Stimulated activated naive CD8-positive, alpha-beta T cell treated with anti-CD3 and anti-CD28 coated beads, Interleukin-15, amount 100 ng/mL, for 72 hours (primary cell): ENCODE measurements at regions not wholly inside any gene's neighbourhood (a gene's known extent, or its start where the extent isn't known, plus 50 kb on each side); places are given as distances from the start of the nearest gene placed in this dataset.

ENCODE experiments used
- ATAC-seq: fragments of 150-1000 bp; cut with Tn5 transposase; 2 replicates; pipeline ENCODE4 v1.10.0; 2021; ENCODE audit warnings: mild to moderate bottlenecking, moderate library complexity
- DNase-seq, 2 donors: peaks; one replicate each; pipeline ENCODE4 v3.0.0; 2021 to 2022
- H3K27ac Mint-ChIP-seq, 2 donors: one replicate each; pipeline ENCODE4 v1.8.0; 2022; ENCODE audit warnings: mild to moderate bottlenecking in 2 of 2, mixed read lengths in 2 of 2, moderate library complexity in 2 of 2
- H3K27me3 Mint-ChIP-seq: one replicate; pipeline ENCODE4 v1.8.0; 2022; ENCODE audit warnings: mixed read lengths
- H3K4me1 Mint-ChIP-seq: one replicate; pipeline ENCODE4 v1.8.0; 2022; ENCODE audit warnings: mild to moderate bottlenecking, mixed read lengths
- H3K4me3 Mint-ChIP-seq, 2 donors: one replicate each; pipeline ENCODE4 v1.8.0; 2022; ENCODE audit warnings: mild to moderate bottlenecking in 2 of 2, mixed read lengths in 2 of 2, moderate library complexity in 1 of 2
- H3K9me3 Mint-ChIP-seq, 2 donors: one replicate each; pipeline ENCODE4 v1.8.0; 2022; ENCODE audit warnings: mixed read lengths in 2 of 2

DNA sequence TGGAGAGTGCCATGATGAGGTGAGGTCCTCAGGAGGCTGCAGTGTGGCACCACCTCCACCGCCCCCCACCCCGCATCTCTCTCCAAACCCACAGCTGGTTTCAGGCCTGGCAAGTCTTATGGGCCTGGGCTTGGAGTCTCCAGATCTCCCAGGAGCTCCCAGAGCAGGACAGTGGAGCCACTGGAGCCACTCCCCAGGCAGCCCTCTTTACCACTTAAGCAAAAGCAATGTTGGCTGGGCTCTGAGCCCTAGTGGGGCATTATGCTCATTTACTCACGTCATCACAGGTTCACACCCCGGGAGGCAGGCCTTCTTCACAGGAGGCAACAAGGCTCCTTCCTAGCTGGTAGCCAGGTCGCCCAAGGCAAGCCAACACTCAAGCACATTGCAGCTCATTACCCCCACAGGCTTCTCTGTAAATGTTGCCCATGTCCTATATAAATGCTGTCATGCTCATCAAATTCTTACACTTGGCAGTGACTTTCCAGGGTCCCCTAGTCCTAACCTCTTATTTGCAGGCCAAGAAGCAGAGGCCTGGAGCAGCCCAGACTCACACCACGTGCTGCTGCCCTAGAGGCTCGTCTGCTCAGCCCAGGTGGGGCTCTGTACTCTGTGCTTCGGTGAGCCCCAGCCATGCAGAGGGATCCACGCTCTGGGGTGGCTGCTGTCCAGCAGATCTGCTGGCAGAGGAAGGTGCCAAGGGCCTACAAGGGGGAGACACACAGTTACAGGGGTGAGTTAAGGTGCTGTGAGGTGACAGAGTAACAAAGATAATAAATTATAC is 459.3 kb downstream of the MATN1 start:
- DNase-seq (no peak), ATAC-seq (no peak)
- Mint-ChIP-seq H3K27ac (peak overlapping the region; percentile 48 to 75), H3K27me3 (peaks cover 23% of the 10 kb centered on the region), H3K4me1 (no peaks in the 10 kb centered on the region), H3K4me3 (no peak overlapping the region), H3K9me3 (peaks cover 6 to 9% of the 10 kb centered on the region in 2 donors)

DNA sequence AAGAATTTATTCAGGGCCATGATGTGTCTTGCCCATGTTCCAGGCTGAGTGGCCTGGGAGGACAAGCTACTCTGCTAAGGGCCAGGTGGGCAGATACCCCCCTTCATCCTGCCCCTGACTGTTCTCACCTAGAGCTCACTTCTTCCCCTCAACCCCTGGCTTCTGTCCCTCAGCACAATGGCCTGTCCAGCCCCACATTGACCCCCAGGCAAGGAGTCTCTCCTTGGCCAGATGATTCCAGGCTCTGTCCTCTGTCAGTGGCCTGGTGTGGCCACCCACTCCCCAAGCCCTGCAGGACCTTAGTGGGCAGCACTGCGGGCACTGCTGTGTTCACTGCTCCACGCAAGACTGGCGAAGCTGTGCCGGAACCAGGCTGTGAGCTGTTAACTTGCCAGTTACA is 460.0 kb downstream of the MATN1 start:
- no peak overlapping the region for H3K27ac Mint-ChIP-seq
- H3K4me3 Mint-ChIP-seq, result no peak overlapping the region
- no peaks in the 10 kb centered on the region for H3K4me1 Mint-ChIP-seq
- DNase-seq, result no peak
- H3K9me3 Mint-ChIP-seq, result peaks cover 6 to 9% of the 10 kb centered on the region in 2 donors
- H3K27me3 Mint-ChIP-seq, result peaks cover 29% of the 10 kb centered on the region
- ATAC-seq, result no peak

DNA sequence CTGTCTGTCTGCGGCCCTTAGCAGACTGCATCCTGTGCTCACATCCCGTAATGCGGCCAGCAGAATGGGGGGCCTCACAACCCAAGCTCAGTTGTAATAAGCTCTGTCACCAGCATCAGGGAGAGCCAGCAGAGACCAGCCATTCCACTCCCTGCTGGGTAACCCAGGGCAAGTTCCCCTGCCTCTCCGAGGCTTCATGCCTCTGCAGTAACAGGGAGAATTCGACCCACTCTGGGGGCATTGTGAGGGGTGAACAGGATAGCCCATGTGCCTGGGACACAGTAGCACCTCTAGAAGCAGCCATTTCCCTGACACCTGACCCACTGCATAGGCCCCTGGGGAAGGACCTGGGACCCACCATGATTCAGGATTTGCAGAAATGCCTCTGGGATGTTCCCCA is 461.2 kb downstream of the MATN1 start:
- no peak for ATAC-seq
- Mint-ChIP-seq H3K27me3 (peaks cover 29% of the 10 kb centered on the region), H3K4me3 (no peak overlapping the region), H3K27ac (peak overlapping the region in 1 of 2 donors; percentile 74), H3K4me1 (no peaks in the 10 kb centered on the region), H3K9me3 (peaks cover 6 to 9% of the 10 kb centered on the region in 2 donors)
- no peak for DNase-seq

DNA sequence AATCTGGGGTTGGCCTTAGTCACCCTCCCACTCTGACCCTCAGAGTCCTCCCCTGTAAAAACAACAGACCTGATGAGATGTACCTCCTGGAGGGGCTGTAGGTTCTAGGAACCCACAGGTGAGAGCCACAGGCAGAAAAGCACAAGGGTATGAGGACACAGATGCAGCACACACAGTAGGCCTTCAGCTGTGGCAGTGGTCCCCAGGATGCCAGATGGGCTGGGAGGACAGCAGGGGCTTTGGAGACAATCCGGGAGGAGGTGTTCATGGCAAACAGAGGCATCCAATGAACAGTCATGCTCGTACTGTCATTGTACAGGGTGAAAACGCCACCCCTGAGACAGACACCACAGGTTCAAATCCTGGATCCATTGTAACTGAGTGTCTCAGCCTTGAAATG is 463.1 kb downstream of the MATN1 start:
- Mint-ChIP-seq H3K4me3 (no peak overlapping the region), H3K4me1 (no peaks in the 10 kb centered on the region), H3K27me3 (peaks cover 22% of the 10 kb centered on the region), H3K9me3 (peaks cover 6 to 9% of the 10 kb centered on the region in 2 donors), H3K27ac (no peak overlapping the region)
- no peak for ATAC-seq
- DNase-seq, result no peak

DNA sequence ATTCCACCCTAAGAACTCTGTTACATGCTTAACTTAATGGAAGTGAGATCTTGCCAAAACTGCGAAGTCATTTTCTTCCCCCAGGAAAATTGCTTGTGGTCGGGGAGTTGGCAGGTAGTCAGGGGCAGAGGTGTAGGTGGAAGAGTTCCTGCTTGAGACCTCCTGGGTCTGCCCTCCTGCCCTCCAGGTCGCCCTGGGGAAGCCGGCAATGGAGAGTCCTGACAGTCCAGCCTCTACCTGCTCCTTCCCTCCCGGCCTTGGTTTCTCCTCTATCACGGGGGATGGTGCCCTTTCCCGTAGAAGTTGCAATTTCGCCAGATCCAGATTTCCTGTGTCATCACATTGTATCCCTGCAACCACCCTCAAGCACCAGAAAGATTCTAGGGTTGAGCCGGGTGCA is 463.8 kb downstream of the MATN1 start:
- peaks cover 22% of the 10 kb centered on the region for H3K27me3 Mint-ChIP-seq
- H3K27ac Mint-ChIP-seq, result no peak overlapping the region
- ATAC-seq (no peak), DNase-seq (no peak)
- H3K9me3 Mint-ChIP-seq, result peaks cover 6 to 9% of the 10 kb centered on the region in 2 donors
- no peak overlapping the region for H3K4me3 Mint-ChIP-seq
- no peaks in the 10 kb centered on the region for H3K4me1 Mint-ChIP-seq

DNA sequence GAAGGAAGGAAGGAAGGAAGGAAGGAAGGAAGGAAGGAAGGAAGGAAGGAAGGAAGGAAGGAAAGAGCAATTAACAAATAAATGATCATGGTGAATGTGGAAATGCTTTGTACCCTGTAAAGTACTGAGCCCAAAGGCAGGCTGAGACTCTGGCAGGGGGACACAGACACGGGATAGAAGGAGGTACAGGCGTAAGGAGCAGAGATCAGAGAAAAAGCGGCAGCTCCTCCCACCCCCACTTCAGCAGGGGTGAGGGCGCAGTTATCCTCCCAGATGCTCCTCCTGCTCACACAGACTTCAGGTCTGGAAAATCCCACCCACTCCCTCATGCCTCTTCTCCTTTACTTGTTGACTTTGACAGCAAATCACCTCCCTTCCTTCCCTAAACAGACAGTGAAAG is 464.5 kb downstream of the MATN1 start:
- ATAC-seq (no peak), DNase-seq (no peak)
- H3K9me3 Mint-ChIP-seq, result peaks cover 6 to 9% of the 10 kb centered on the region in 2 donors
- H3K27me3 Mint-ChIP-seq, result peaks cover 22% of the 10 kb centered on the region
- peak overlapping the region; percentile 84 to 91 for H3K27ac Mint-ChIP-seq
- H3K4me3 Mint-ChIP-seq, result no peak overlapping the region
- H3K4me1 Mint-ChIP-seq, result no peaks in the 10 kb centered on the region

DNA sequence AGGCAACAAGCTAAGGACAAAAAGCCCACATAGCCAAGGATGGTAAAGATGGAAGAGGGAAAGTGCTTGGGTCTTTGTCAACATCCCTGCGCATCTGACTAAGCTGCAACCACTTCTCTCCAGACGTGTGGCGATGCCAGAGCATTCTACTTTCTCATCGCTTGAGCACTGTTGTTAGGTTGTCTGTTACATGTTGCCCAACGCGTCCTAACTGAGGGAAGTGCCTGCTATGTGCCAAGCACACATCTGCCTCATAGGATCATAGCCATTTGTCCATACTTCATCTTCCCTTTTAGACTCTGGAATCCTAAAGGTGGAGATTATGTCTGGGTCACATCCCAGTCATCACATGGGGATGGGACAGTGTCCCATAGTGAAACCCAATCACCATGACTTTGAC is 464.9 kb downstream of the MATN1 start:
- peaks cover 26% of the 10 kb centered on the region for H3K27me3 Mint-ChIP-seq
- peaks cover 6 to 9% of the 10 kb centered on the region in 2 donors for H3K9me3 Mint-ChIP-seq
- no peak overlapping the region for H3K4me3 Mint-ChIP-seq
- H3K27ac Mint-ChIP-seq, result peak overlapping the region; percentile 84 to 91
- no peaks in the 10 kb centered on the region for H3K4me1 Mint-ChIP-seq
- DNase-seq (no peak), ATAC-seq (no peak)

DNA sequence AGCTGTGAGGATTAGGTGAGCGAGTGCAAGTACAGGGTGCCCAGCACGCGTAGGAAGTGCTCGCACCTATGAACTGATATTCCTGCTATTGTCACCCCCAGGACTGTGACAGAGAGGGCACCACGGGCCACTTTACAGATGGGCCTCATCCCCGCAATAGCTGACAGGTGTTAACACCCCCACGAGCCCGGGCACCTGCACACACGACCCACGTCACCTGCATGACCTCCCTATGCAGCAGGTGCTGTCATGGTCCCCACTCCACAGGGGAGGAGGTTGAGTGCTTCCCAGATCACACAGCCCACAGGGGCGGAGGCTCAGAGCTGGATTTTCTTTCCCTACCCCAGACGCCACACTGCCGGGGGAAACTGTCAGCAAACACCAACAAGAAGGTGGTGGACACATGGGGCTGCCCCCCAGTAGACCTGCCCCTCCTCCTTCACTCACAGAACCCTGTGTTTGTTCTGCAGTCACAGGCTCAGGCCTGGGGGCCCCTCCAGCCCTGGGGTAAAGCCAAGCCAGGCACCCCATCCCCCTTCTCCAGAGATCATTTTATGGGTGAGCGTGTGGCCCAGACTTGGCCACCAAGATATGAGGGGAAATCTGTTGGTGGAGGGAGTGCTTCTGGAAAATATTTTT is 465.5 kb downstream of the MATN1 start:
- Mint-ChIP-seq H3K27ac (peak overlapping the region in 1 of 2 donors; percentile 56), H3K4me3 (no peak overlapping the region), H3K4me1 (no peaks in the 10 kb centered on the region), H3K27me3 (peaks cover 31% of the 10 kb centered on the region), H3K9me3 (peaks cover 6 to 9% of the 10 kb centered on the region in 2 donors)
- DNase-seq (no peak), ATAC-seq (no peak)

DNA sequence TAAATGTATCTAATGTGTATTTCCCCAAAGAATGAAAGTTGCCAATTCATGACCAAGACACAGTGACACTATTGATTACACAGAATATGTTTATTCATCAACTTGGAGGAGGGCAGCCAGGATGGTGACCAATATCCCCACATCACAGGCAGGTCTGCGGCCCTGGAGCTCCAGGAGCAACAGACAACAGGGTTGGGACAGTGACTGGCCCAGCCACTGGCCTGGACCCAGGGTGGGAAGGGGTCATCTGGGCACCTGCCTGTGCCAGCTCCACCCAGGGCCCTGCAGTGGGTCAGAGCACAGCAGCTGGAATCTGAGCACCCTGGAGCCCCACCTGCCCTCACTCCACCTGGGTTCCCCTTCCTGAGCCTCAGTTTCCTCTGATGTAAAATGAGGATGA is 466.1 kb downstream of the MATN1 start:
- H3K9me3 Mint-ChIP-seq, result peaks cover 6 to 9% of the 10 kb centered on the region in 2 donors
- no peak for ATAC-seq
- no peak overlapping the region for H3K27ac Mint-ChIP-seq
- H3K4me1 Mint-ChIP-seq, result no peaks in the 10 kb centered on the region
- no peak for DNase-seq
- peaks cover 31% of the 10 kb centered on the region for H3K27me3 Mint-ChIP-seq
- H3K4me3 Mint-ChIP-seq, result no peak overlapping the region

DNA sequence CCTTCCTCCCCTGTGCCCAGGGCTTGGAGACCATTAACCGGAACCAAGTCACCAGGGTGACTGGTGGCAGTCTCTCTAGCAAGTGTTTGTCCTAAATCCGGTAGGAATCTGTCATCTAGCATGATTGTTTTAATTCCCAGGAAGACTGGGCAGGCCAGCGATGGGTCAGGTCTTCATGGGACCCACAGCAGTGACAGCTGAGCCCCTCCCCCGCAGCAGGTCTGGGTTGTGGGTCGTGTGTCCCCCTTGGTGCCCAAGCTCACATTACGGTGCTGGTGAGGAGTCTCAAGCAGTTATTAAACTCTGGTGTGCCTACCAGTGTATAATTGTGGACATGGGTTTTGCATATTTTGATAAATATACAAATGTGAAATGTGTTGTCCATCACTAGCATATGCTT is 466.5 kb downstream of the MATN1 start:
- Mint-ChIP-seq H3K27me3 (peaks cover 31% of the 10 kb centered on the region), H3K4me3 (no peak overlapping the region), H3K9me3 (peaks cover 6 to 9% of the 10 kb centered on the region in 2 donors), H3K27ac (no peak overlapping the region), H3K4me1 (no peaks in the 10 kb centered on the region)
- ATAC-seq (no peak), DNase-seq (no peak)

DNA sequence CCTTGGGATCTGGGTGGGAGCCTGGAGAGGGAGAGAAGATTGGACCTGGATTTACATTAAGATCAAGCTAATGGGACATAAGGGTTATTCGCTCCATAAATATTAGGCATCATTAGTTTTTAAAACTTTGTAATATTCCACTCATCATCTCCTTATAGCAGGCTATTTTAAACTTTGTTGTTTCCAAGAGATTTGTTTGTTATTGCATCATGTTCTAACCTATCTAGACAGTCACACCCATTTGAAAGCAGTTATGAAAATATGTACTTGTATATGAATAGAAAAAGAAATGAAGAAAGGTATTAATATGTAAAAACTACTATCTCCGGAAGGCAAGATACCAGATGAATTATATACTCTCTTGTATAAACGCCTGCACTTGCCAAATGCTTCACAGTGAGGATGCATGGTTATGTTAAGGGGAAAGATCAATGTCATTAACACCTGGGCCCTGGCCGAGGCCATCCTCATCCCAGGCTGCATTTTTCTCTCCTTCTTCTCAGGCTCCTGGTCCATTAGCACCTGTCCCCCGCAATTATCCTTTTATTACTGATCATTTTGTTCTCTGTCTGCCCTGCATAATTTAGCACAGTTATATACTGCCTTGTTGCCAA is 468.2 kb downstream of the MATN1 start:
- Mint-ChIP-seq H3K27ac (no peak overlapping the region), H3K9me3 (no peaks in the 10 kb centered on the region), H3K4me3 (no peak overlapping the region), H3K4me1 (no peaks in the 10 kb centered on the region), H3K27me3 (peaks cover 31% of the 10 kb centered on the region)
- no peak for ATAC-seq
- no peak for DNase-seq

DNA sequence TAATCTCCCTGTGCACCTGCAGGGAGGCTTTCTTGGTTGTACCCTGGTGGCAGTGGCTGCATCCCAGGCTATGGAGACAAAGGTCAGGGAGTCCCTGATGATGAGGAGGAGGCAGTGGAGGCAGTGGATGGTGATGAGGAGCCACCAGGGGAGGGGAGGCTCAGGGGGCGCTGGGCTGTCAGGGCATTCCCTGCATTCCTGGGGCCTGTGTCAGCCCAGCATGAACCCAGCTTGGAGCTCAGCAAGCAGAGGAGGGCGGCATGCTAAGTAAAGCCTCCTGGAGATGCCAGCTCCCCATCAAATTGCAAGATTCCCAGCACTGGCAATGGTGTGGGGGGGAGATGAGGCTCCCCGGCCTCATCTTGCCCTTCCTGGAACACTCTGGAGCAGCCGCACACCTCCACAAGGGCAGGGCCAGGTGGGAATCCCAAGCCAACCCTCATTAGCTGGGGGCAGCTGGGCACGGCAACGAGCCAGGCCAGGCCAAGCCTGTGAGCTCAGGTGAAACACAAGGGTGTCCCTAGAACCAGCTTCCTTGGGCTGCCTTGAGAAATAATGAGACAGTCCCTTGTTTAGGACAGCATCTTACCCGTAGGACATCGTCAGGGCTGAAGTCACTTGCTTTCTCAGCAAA is 469.5 kb downstream of the MATN1 start:
- ATAC-seq (no peak), DNase-seq (no peak)
- Mint-ChIP-seq H3K9me3 (no peaks in the 10 kb centered on the region), H3K4me1 (no peaks in the 10 kb centered on the region), H3K27ac (no peak overlapping the region), H3K4me3 (no peak overlapping the region), H3K27me3 (peaks cover 23% of the 10 kb centered on the region)

DNA sequence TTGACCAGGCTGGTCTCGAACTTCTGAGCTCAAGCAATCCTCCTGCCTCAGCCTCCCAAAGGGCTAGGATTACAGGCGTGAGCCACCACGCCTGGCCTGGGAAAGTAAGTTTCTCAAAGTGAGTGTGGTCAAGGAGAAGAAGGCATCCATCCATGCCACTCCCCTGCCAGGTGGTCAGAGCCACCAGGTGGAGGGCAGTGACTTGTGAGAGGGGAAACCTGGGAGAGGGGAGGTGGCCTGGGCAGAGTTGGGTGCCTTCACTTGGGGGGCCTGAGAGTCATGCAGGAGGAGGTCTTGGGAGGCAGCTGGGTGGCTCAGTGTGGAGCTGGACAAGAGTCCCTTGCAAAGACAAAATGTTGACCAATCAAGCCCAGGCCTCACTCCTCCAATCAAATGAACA is 470.0 kb downstream of the MATN1 start:
- H3K27ac Mint-ChIP-seq, result peak overlapping the region in 1 of 2 donors; percentile 55
- no peak for ATAC-seq
- no peaks in the 10 kb centered on the region for H3K4me1 Mint-ChIP-seq
- DNase-seq, result no peak
- peaks cover 17% of the 10 kb centered on the region for H3K27me3 Mint-ChIP-seq
- H3K9me3 Mint-ChIP-seq, result no peaks in the 10 kb centered on the region
- H3K4me3 Mint-ChIP-seq, result no peak overlapping the region

DNA sequence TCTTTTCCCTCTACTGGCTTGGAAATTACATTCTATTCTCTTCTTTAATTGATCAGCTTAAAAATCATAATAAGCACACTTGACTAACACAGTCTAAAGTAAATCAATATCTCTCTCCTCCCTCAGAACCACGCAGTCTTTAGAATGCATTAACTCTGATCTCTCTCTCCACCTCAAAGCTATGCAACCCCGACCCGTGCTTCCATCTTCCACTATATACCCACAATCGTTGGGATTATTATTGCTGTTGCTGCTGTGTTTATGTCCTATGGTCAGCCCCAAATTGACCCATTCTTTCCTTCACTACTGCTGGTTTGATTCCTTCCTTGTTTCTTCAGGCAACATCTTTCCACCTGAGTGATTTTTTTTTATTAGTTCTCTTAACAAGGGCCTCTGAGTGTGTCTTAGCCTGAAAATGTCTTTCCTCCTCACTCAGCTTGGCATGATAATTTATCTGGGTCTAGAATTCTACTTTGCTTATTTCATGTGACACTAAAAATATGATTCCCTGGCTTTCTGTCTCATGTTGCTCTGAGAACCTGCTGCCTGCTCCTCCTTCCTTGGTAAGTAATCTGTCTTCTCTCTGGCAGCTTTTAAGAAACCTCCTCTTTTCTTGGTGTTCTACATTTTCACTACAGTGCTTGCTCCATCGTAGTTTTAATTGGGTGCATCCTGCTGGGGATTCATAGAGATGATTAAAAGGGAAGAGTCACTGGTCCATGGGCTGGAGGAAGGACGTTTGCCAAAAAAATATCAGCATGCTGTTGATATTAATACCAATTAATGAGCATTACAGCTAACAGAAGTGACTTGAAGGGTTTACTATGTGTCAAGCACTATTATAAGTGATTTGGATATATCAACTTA is 472.2 kb downstream of the MATN1 start:
- ATAC-seq, result no peak
- peaks cover 10% of the 10 kb centered on the region for H3K27me3 Mint-ChIP-seq
- no peaks in the 10 kb centered on the region for H3K9me3 Mint-ChIP-seq
- DNase-seq, result no peak
- no peak overlapping the region for H3K27ac Mint-ChIP-seq
- H3K4me1 Mint-ChIP-seq, result no peaks in the 10 kb centered on the region
- no peak overlapping the region for H3K4me3 Mint-ChIP-seq

DNA sequence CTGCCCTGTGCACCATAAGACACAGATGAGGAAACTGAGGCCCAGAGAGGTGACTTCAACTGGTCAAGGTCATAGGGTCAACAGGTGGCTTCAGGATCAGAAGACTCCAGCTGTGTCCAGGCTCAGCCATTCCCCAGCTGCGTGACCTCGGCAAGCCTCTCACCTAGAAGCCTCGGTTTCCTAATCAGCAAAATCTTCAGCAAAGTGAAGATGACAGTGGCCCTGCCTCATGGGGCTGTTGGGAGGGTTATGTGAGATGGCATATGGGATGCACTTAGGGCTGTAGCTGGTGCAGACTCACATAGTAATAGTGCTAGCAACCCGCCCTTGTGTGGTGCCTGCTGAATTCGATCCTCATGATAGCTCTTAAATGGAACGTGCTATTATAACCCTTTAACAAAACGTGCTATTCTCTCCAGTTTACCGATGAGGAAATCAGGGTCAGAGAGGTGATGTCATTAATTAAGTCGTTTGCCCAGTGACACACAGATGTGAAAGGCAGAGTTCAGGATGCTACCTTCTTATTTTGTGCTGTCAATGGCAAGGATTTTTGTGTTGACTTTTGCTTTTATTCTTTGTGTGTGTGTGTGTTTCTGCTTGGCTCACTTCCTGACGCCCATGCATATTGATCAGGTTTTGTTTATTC is 472.9 kb downstream of the MATN1 start:
- no peak for DNase-seq
- Mint-ChIP-seq H3K27me3 (peaks cover 10% of the 10 kb centered on the region), H3K27ac (no peak overlapping the region), H3K4me1 (no peaks in the 10 kb centered on the region), H3K4me3 (no peak overlapping the region), H3K9me3 (no peaks in the 10 kb centered on the region)
- no peak for ATAC-seq
